Liver (tissue), 8 donors: ENCODE measurements at regions not wholly inside any gene's neighbourhood (a gene's known extent, or its start where the extent isn't known, plus 50 kb on each side); places are given as distances from the start of the nearest gene placed in this dataset.

ENCODE experiments used
- DNase-seq: peaks from one replicate; pipeline ENCODE4 v3.0.0-alpha.2; 2017; ENCODE audit warnings: low spot score
- H3K27ac ChIP-seq, 2 donors: one replicate each; pipeline ENCODE4 v1.7.0; 2013; ENCODE audit warnings: inconsistent platforms in 2 of 2, low read length in 2 of 2, control low read depth in 1 of 2, low read depth in 1 of 2, mild to moderate bottlenecking in 1 of 2
- H3K27me3 ChIP-seq, 4 donors: one replicate each; pipeline versions ENCODE4 v1.6.1 to v1.7.0; 2013; ENCODE audit warnings: low read length in 3 of 4, inconsistent platforms in 1 of 4, mild to moderate bottlenecking in 1 of 4, moderate library complexity in 1 of 4; ENCODE audit not compliant: control insufficient read depth in 4 of 4, insufficient read depth in 4 of 4
- H3K36me3 ChIP-seq, 4 donors: one replicate each; pipeline versions ENCODE4 v1.6.1 to v1.7.0; 2013; ENCODE audit warnings: low read length in 3 of 4, mild to moderate bottlenecking in 3 of 4, low read depth in 1 of 4, moderate library complexity in 1 of 4; ENCODE audit not compliant: control insufficient read depth in 4 of 4, insufficient read depth in 3 of 4
- H3K4me1 ChIP-seq, 4 donors: one replicate each; pipeline versions ENCODE4 v1.6.1 to v1.7.0; 2013; ENCODE audit warnings: low read length in 3 of 4, mild to moderate bottlenecking in 3 of 4, moderate library complexity in 1 of 4; ENCODE audit not compliant: control insufficient read depth in 4 of 4, insufficient read depth in 4 of 4
- H3K4me3 ChIP-seq, 3 donors: one replicate each; pipeline versions ENCODE4 v1.6.1 to v1.7.0; 2013; ENCODE audit warnings: low read length in 3 of 3, control low read depth in 1 of 3, low read depth in 1 of 3, mild to moderate bottlenecking in 1 of 3
- H3K9ac ChIP-seq, 2 donors: one replicate each; pipeline ENCODE4 v1.7.0; 2013; ENCODE audit warnings: low read length in 2 of 2, mild to moderate bottlenecking in 2 of 2, moderate library complexity in 2 of 2, control low read depth in 1 of 2, low read depth in 1 of 2
- H3K9me3 ChIP-seq, 4 donors: one replicate each; pipeline versions ENCODE4 v1.6.1 to v1.7.0; 2013; ENCODE audit warnings: low read length in 3 of 4; ENCODE audit not compliant: control insufficient read depth in 4 of 4
- EGR1 ChIP-seq, 2 donors: IDR thresholded peaks; 2 replicates each; pipeline ENCODE4 v1.6.1; 2016 to 2018; ENCODE audit warnings: antibody characterized with exemption in 2 of 2, low read depth in 2 of 2
- FOXA1 ChIP-seq: IDR thresholded peaks from 2 replicates; pipeline ENCODE4 v1.6.1; 2016; ENCODE audit warnings: antibody characterized with exemption
- FOXA2 ChIP-seq: IDR thresholded peaks from 2 replicates; pipeline ENCODE4 v1.6.1; 2016; ENCODE audit warnings: antibody characterized with exemption
- GABPA ChIP-seq, 2 donors: IDR thresholded peaks in 1 of 2; conservative IDR thresholded peaks in 1 of 2; 2 replicates each; pipeline ENCODE4 v1.6.1; 2016; ENCODE audit warnings: antibody characterized with exemption in 2 of 2, mild to moderate bottlenecking in 1 of 2, moderate library complexity in 1 of 2
- JUND ChIP-seq, 2 donors: IDR thresholded peaks; 2 replicates each; pipeline ENCODE4 v1.6.1; 2016; ENCODE audit warnings: antibody characterized with exemption in 2 of 2
- NR2F2 ChIP-seq: IDR thresholded peaks from 2 replicates; pipeline ENCODE4 v1.6.1; 2016; ENCODE audit warnings: antibody characterized with exemption
- RAD21 ChIP-seq, 2 donors: IDR thresholded peaks; 2 replicates each; pipeline ENCODE4 v1.6.1; 2016; ENCODE audit warnings: antibody characterized with exemption in 2 of 2, mild to moderate bottlenecking in 2 of 2
- RXRA ChIP-seq, 2 donors: IDR thresholded peaks; 2 replicates each; pipeline ENCODE4 v1.6.1; 2017 to 2018; ENCODE audit warnings: antibody characterized with exemption in 2 of 2, mild to moderate bottlenecking in 1 of 2
- SP1 ChIP-seq: IDR thresholded peaks from 2 replicates; pipeline ENCODE4 v1.6.1; 2018; ENCODE audit warnings: antibody characterized with exemption, mild to moderate bottlenecking
- TAF1 ChIP-seq: conservative IDR thresholded peaks from 2 replicates; pipeline ENCODE4 v1.6.1; 2016; ENCODE audit warnings: antibody characterized with exemption, mild to moderate bottlenecking
- YY1 ChIP-seq: IDR thresholded peaks from 2 replicates; pipeline ENCODE4 v1.6.1; 2016; ENCODE audit warnings: antibody characterized with exemption, mild to moderate bottlenecking
- WGBS: extraction: QIAGEN DNeasy Blood & Tissue Kit; methylation state at CpG from one replicate; pipeline ENCODE4 v1.1.7; 2013; 5-methylcytosine and 5-hydroxymethylcytosine counted together
- TF ChIP-seq, protein P1 (sequence below): IDR thresholded peaks from 2 replicates; pipeline ENCODE4 v1.6.1; 2016; ENCODE audit warnings: antibody characterized with exemption, mild to moderate bottlenecking
- TF ChIP-seq, protein P2 (sequence below): fragments of 150-350 bp; IDR thresholded peaks from 2 replicates; pipeline ENCODE4 v1.5.1; 2017; ENCODE audit warnings: improper control_type of control experiment, low read depth, low read length; ENCODE audit not compliant: missing input control
- TF ChIP-seq, protein P3 (sequence below): IDR thresholded peaks from 2 replicates; pipeline ENCODE4 v1.6.1; 2016; ENCODE audit warnings: antibody characterized with exemption
- donor health status: healthy.
- donor health status: healthy.
- donor health status: healthy.
- donor health status: healthy.
- donor health status: healthy.

GRCh38 chr16:73172241-73172972 lies 124.5 kb upstream of the ZFHX3 start:
- Histone ChIP-seq H3K36me3 (no peaks in the 10 kb centered on the region), H3K9ac (no peak overlapping the region), H3K4me3 (no peak overlapping the region), H3K27ac (peak overlapping the region; percentile 30 to 56), H3K9me3 (no peaks in the 10 kb centered on the region), H3K4me1 (peaks cover 0 to 3% (median 0%) of the 10 kb centered on the region in 4 donors), H3K27me3 (no peaks in the 10 kb centered on the region)
- 73% methylated on average over 23 of the region's 23 CpGs for WGBS
- TF ChIP-seq FOXA1, result no peak
- no peak for TF ChIP-seq GABPA (IDR thresholded peaks at IDR 0.05 in 1 of 2, conservative IDR thresholded peaks at IDR 0.05 in 1 of 2)
- TF ChIP-seq, protein P1, sequence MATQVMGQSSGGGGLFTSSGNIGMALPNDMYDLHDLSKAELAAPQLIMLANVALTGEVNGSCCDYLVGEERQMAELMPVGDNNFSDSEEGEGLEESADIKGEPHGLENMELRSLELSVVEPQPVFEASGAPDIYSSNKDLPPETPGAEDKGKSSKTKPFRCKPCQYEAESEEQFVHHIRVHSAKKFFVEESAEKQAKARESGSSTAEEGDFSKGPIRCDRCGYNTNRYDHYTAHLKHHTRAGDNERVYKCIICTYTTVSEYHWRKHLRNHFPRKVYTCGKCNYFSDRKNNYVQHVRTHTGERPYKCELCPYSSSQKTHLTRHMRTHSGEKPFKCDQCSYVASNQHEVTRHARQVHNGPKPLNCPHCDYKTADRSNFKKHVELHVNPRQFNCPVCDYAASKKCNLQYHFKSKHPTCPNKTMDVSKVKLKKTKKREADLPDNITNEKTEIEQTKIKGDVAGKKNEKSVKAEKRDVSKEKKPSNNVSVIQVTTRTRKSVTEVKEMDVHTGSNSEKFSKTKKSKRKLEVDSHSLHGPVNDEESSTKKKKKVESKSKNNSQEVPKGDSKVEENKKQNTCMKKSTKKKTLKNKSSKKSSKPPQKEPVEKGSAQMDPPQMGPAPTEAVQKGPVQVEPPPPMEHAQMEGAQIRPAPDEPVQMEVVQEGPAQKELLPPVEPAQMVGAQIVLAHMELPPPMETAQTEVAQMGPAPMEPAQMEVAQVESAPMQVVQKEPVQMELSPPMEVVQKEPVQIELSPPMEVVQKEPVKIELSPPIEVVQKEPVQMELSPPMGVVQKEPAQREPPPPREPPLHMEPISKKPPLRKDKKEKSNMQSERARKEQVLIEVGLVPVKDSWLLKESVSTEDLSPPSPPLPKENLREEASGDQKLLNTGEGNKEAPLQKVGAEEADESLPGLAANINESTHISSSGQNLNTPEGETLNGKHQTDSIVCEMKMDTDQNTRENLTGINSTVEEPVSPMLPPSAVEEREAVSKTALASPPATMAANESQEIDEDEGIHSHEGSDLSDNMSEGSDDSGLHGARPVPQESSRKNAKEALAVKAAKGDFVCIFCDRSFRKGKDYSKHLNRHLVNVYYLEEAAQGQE, result no peak
- no peak for TF ChIP-seq TAF1
- peak; percentile 45 to 55 for TF ChIP-seq RXRA (IDR thresholded peaks at IDR 0.05)
- TF ChIP-seq RAD21 (IDR thresholded peaks at IDR 0.05), result peak; percentile 67
- TF ChIP-seq NR2F2, result peak; percentile 91
- TF ChIP-seq, protein P2, sequence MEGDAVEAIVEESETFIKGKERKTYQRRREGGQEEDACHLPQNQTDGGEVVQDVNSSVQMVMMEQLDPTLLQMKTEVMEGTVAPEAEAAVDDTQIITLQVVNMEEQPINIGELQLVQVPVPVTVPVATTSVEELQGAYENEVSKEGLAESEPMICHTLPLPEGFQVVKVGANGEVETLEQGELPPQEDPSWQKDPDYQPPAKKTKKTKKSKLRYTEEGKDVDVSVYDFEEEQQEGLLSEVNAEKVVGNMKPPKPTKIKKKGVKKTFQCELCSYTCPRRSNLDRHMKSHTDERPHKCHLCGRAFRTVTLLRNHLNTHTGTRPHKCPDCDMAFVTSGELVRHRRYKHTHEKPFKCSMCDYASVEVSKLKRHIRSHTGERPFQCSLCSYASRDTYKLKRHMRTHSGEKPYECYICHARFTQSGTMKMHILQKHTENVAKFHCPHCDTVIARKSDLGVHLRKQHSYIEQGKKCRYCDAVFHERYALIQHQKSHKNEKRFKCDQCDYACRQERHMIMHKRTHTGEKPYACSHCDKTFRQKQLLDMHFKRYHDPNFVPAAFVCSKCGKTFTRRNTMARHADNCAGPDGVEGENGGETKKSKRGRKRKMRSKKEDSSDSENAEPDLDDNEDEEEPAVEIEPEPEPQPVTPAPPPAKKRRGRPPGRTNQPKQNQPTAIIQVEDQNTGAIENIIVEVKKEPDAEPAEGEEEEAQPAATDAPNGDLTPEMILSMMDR, result peak; percentile 39
- no peak for DNase-seq

- no peaks in the 10 kb centered on the region for H3K36me3 ChIP-seq
- no peaks in the 10 kb centered on the region for H3K9me3 ChIP-seq
- peak overlapping the region; percentile 30 to 56 for H3K27ac ChIP-seq
- no peak overlapping the region for H3K4me3 ChIP-seq
- no peak for TF ChIP-seq JUND (IDR thresholded peaks at IDR 0.05)
- H3K9ac ChIP-seq, result no peak overlapping the region
- WGBS, result 86% methylated on average over 9 of the region's 9 CpGs
- H3K27me3 ChIP-seq, result no peaks in the 10 kb centered on the region
- H3K4me1 ChIP-seq, result peaks cover 0 to 3% (median 0%) of the 10 kb centered on the region in 4 donors
- no peak for DNase-seq
Observed at GRCh38 chr16:73171901-73172240, 123.9 kb upstream of the ZFHX3 start.

DNA sequence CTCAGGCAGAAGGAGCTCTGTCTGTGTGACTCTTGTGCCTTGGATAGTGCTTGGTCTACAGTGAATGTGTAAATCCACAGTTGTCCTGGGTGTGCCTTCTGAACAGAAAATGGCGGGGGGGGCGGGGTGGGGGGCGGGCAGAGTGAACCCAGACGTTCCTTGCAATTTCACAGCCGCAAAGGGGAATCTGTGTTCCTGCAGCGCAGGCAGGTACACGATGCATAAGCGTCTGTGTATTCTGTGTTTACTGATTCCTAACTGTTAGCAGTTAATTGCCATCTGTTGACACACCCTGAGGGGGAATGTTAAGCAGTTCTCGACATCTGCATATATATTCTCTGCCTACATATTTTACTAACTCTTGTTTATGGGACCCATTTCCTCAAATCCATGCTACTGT lies 123.5 kb upstream of the ZFHX3 start:
- Histone ChIP-seq H3K9me3 (no peaks in the 10 kb centered on the region), H3K27ac (no peak overlapping the region), H3K9ac (no peak overlapping the region), H3K4me1 (peaks cover 0 to 3% (median 0%) of the 10 kb centered on the region in 4 donors), H3K4me3 (no peak overlapping the region), H3K27me3 (no peaks in the 10 kb centered on the region), H3K36me3 (no peaks in the 10 kb centered on the region)
- 68% methylated on average over 9 of the region's 9 CpGs for WGBS
- no peak for DNase-seq
- TF ChIP-seq, protein P3, sequence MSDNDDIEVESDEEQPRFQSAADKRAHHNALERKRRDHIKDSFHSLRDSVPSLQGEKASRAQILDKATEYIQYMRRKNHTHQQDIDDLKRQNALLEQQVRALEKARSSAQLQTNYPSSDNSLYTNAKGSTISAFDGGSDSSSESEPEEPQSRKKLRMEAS, result no peak
- TF ChIP-seq RXRA (IDR thresholded peaks at IDR 0.05), result no peak
- TF ChIP-seq YY1, result no peak
- TF ChIP-seq, protein P1, result no peak
- TF ChIP-seq, protein P2, result no peak
- no peak for TF ChIP-seq FOXA1
- no peak for TF ChIP-seq RAD21 (IDR thresholded peaks at IDR 0.05)
- TF ChIP-seq FOXA2, result no peak
- TF ChIP-seq SP1, result no peak
- TF ChIP-seq GABPA (IDR thresholded peaks at IDR 0.05 in 1 of 2, conservative IDR thresholded peaks at IDR 0.05 in 1 of 2), result no peak
- TF ChIP-seq EGR1 (IDR thresholded peaks at IDR 0.05; ENCODE audit: low read depth in 2 of 2), result no peak
